GM12878 (cell line): ENCODE measurements at regions not wholly inside any gene's neighbourhood (a gene's known extent, or its start where the extent isn't known, plus 50 kb on each side); places are given as distances from the start of the nearest gene placed in this dataset.

Experiments
- CEBPZ ChIP-seq: fragments of 150-350 bp; IDR thresholded peaks from 2 replicates; pipeline ENCODE4 v1.6.1; 2016; ENCODE audit warnings: low read depth, low read length
- JUND ChIP-seq: IDR thresholded peaks from 2 replicates; pipeline ENCODE4 v1.6.1; 2012; ENCODE audit warnings: low read depth, mild to moderate bottlenecking, low read length, improper control_type of control experiment, moderate library complexity
- MAX ChIP-seq: IDR thresholded peaks from 2 replicates; pipeline ENCODE4 v1.6.1; 2012; ENCODE audit warnings: low read depth, low read length, improper control_type of control experiment
- MLLT1 ChIP-seq: fragments of 450-650 bp; IDR thresholded peaks from 2 replicates; pipeline ENCODE4 v1.6.1; 2016; ENCODE audit warnings: mild to moderate bottlenecking
- MYC ChIP-seq: IDR thresholded peaks from 2 replicates; pipeline ENCODE4 v1.6.1; 2011; ENCODE audit warnings: mild to moderate bottlenecking, low read length, moderate library complexity, inconsistent platforms; ENCODE audit not compliant: insufficient read depth, insufficient replicate concordance, insufficient read length, severe bottlenecking
- POLR2A ChIP-seq: IDR thresholded peaks from 2 replicates; pipeline ENCODE4 v1.6.1; 2011; ENCODE audit warnings: low read depth, mild to moderate bottlenecking, low read length
- POLR2AphosphoS5 ChIP-seq: IDR thresholded peaks from 2 replicates; pipeline ENCODE4 v1.6.1; 2011; ENCODE audit warnings: mild to moderate bottlenecking, low read length, inconsistent platforms
- REST ChIP-seq: IDR thresholded peaks from 2 replicates; pipeline ENCODE4 v1.6.1; 2012; ENCODE audit warnings: mild to moderate bottlenecking, low read depth, low read length
- ZBTB11 ChIP-seq: fragments of 450-650 bp; formaldehyde crosslinking; IDR thresholded peaks from 2 replicates; pipeline ENCODE4 v1.5.0; 2022; ENCODE audit warnings: mild to moderate bottlenecking, missing genetic modification characterization
- TF ChIP-seq, protein P1 (sequence below), 3 experiments: IDR thresholded peaks in 2 of 3; conservative IDR thresholded peaks in 1 of 3; 2 replicates each; pipeline ENCODE4 v1.5.1; 2011; ENCODE audit warnings: low read depth in 3 of 3, low read length in 3 of 3, mild to moderate bottlenecking in 3 of 3, control low read depth in 2 of 3, moderate library complexity in 2 of 3, inconsistent platforms in 1 of 3, mixed read lengths in 1 of 3; ENCODE audit not compliant: control insufficient read depth in 2 of 3, insufficient read depth in 1 of 3; ENCODE audit errors: extremely low read depth in 1 of 3
- TF ChIP-seq, protein P2 (sequence below): IDR thresholded peaks from 2 replicates; pipeline ENCODE4 v1.6.1; 2011; ENCODE audit warnings: mild to moderate bottlenecking, low read depth, low read length, moderate library complexity; ENCODE audit not compliant: insufficient replicate concordance

DNA sequence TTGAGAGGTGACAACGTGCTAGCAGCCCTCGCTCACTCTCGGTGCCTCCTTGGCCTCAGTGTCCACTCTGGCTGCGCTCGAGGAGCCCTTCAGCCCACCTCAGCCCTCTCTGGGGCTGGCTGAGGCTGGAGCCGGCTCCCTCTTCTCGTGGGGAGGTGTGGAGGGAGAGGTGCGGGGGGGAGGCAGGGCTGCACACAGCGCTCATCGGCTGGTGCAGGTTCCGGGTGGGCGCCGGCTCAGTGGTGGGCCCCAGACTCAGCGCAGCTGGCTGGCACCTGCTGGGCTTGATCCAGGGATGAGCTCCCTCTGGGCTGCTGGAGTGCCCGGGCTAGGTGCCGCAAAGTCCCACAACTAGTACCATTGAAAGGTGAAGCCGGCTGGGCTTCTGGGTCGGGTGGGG is 957.8 kb upstream of the GJE1 start:
- TF ChIP-seq, protein P1, sequence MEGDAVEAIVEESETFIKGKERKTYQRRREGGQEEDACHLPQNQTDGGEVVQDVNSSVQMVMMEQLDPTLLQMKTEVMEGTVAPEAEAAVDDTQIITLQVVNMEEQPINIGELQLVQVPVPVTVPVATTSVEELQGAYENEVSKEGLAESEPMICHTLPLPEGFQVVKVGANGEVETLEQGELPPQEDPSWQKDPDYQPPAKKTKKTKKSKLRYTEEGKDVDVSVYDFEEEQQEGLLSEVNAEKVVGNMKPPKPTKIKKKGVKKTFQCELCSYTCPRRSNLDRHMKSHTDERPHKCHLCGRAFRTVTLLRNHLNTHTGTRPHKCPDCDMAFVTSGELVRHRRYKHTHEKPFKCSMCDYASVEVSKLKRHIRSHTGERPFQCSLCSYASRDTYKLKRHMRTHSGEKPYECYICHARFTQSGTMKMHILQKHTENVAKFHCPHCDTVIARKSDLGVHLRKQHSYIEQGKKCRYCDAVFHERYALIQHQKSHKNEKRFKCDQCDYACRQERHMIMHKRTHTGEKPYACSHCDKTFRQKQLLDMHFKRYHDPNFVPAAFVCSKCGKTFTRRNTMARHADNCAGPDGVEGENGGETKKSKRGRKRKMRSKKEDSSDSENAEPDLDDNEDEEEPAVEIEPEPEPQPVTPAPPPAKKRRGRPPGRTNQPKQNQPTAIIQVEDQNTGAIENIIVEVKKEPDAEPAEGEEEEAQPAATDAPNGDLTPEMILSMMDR (IDR thresholded peaks at IDR 0.05 in 2 of 3, conservative IDR thresholded peaks at IDR 0.05 in 1 of 3; ENCODE audit: control insufficient read depth in 2 of 3, extremely low read depth in 1 of 3, insufficient read depth in 1 of 3, low read depth in 3 of 3, low read length in 3 of 3), result no peak
- TF ChIP-seq CEBPZ (no peak), REST (no peak), POLR2AphosphoS5 (no peak), JUND (no peak), MLLT1 (no peak), MYC (no peak), POLR2A (no peak), ZBTB11 (CRISPR knock-in tag) (no peak), MAX (no peak)
- TF ChIP-seq, protein P2, sequence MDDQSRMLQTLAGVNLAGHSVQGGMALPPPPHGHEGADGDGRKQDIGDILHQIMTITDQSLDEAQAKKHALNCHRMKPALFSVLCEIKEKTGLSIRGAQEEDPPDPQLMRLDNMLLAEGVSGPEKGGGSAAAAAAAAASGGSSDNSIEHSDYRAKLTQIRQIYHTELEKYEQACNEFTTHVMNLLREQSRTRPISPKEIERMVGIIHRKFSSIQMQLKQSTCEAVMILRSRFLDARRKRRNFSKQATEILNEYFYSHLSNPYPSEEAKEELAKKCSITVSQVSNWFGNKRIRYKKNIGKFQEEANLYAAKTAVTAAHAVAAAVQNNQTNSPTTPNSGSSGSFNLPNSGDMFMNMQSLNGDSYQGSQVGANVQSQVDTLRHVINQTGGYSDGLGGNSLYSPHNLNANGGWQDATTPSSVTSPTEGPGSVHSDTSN, result no peak
